ENCODE measurements at regions not wholly inside any gene's neighbourhood (a gene's known extent, or its start where the extent isn't known, plus 50 kb on each side); places are given as distances from the start of the nearest gene placed in this dataset.

GRCh38 chr2:125424266-125424785 lies 1231.6 kb upstream of the GYPC start:
- TF ChIP-seq CREB1 (IDR thresholded peaks at IDR 0.05; ENCODE audit: low read depth) (no peak), HDAC2 (IDR thresholded peaks at IDR 0.05) (no peak), CTCF (IDR thresholded peaks at IDR 0.05 in 2 of 3, conservative IDR thresholded peaks at IDR 0.05 in 1 of 3; ENCODE audit: control insufficient read depth in 2 of 3, extremely low read depth in 1 of 3, insufficient read depth in 1 of 3, low read depth in 3 of 3, low read length in 3 of 3) (no peak), EP300 (IDR thresholded peaks at IDR 0.05; ENCODE audit: borderline replicate concordance in 1 of 2, control insufficient read depth in 1 of 2, low read depth in 2 of 2, low read length in 2 of 2) (no peak), CHD4 (IDR thresholded peaks at IDR 0.05) (no peak), BACH1 (IDR thresholded peaks at IDR 0.05; ENCODE audit: borderline replicate concordance) (no peak), POLR2AphosphoS5 (IDR thresholded peaks at IDR 0.05; ENCODE audit: low read length) (no peak), ZBTB33 (IDR thresholded peaks at IDR 0.05) (no peak), MAX (IDR thresholded peaks at IDR 0.05; ENCODE audit: low read depth, low read length) (no peak), POLR2A (IDR thresholded peaks at IDR 0.05; ENCODE audit: low read depth, low read length) (no peak), CHD2 (IDR thresholded peaks at IDR 0.05; ENCODE audit: borderline replicate concordance, low read depth, low read length) (no peak), NR2C2 (IDR thresholded peaks at IDR 0.05; ENCODE audit: borderline replicate concordance, control insufficient read depth, insufficient read length, low read depth) (no peak), ZSCAN29 (IDR thresholded peaks at IDR 0.05) (no peak)

Data from GM12878 (cell line).